CD14-positive monocyte (primary cell): ENCODE measurements at regions not wholly inside any gene's neighbourhood (a gene's known extent, or its start where the extent isn't known, plus 50 kb on each side); places are given as distances from the start of the nearest gene placed in this dataset.
A peak's percentile ranks its signal among the peaks of the same experiment; 100 is the strongest.

Experiments
- DNase-seq, 3 donors: peaks; one replicate each; pipeline ENCODE4 v3.0.0-alpha.2; 2011 to 2022
- H2AFZ ChIP-seq: 2 replicates; pipeline ENCODE4 v1.6.0; 2012; ENCODE audit warnings: mild to moderate bottlenecking, low read depth, low read length, inconsistent platforms; ENCODE audit not compliant: insufficient read depth, poor library complexity, severe bottlenecking
- H3K27ac ChIP-seq, 2 donors: 1 replicate in 1 of 2; 2 replicates in 1 of 2; pipeline ENCODE4 v1.5.1; 2012 to 2013; ENCODE audit warnings: low read length in 2 of 2, control low read depth in 1 of 2, inconsistent platforms in 1 of 2, low read depth in 1 of 2, mild to moderate bottlenecking in 1 of 2
- H3K27me3 ChIP-seq, 2 donors: one replicate each; pipeline versions ENCODE4 v1.6.0 to v1.6.1; 2011 to 2013; ENCODE audit warnings: low read length in 2 of 2; ENCODE audit not compliant: control insufficient read depth in 2 of 2, insufficient read depth in 2 of 2
- H3K36me3 ChIP-seq, 2 donors: replicated peaks in 1 of 2; 1 replicate in 1 of 2; 2 replicates in 1 of 2; pipeline versions ENCODE4 v1.5.1 to v1.6.1; 2012 to 2013; ENCODE audit warnings: low read length in 2 of 2, control low read depth in 1 of 2, inconsistent platforms in 1 of 2, mild to moderate bottlenecking in 1 of 2; ENCODE audit not compliant: insufficient read depth in 2 of 2, control insufficient read depth in 1 of 2
- H3K4me1 ChIP-seq, 2 donors: 1 replicate in 1 of 2; 2 replicates in 1 of 2; pipeline versions ENCODE4 v1.5.1 to v1.6.1; 2012 to 2013; ENCODE audit warnings: low read length in 2 of 2, control low read depth in 1 of 2, inconsistent platforms in 1 of 2, mild to moderate bottlenecking in 1 of 2, moderate library complexity in 1 of 2; ENCODE audit not compliant: insufficient read depth in 2 of 2, control insufficient read depth in 1 of 2
- H3K4me2 ChIP-seq: replicated peaks from 2 replicates; pipeline ENCODE3; 2012; ENCODE audit warnings: low read length, moderate library complexity, mild to moderate bottlenecking; ENCODE audit not compliant: poor library complexity, severe bottlenecking; ENCODE audit errors: extremely low read depth
- H3K4me3 ChIP-seq, 3 experiments: fragments of 200-600 bp in 1 of 3; sonication (generic) in 1 of 3; replicated peaks in 1 of 3; 1 replicate in 2 of 3; 2 replicates in 1 of 3; pipeline ENCODE4 v1.5.1; 2011 to 2013; ENCODE audit warnings: low read length in 3 of 3, mild to moderate bottlenecking in 3 of 3, control low read depth in 2 of 3, low read depth in 2 of 3, inconsistent platforms in 1 of 3, moderate library complexity in 1 of 3
- H3K79me2 ChIP-seq: 2 replicates; pipeline ENCODE4 v1.6.0; 2012; ENCODE audit warnings: mild to moderate bottlenecking, control low read depth, inconsistent platforms, low read length, moderate library complexity; ENCODE audit not compliant: insufficient read depth
- H3K9ac ChIP-seq: 2 replicates; pipeline ENCODE4 v1.6.0; 2017; ENCODE audit warnings: low read length, mild to moderate bottlenecking; ENCODE audit not compliant: insufficient read depth, poor library complexity, severe bottlenecking
- H3K9me3 ChIP-seq, 2 donors: replicated peaks in 1 of 2; 1 replicate in 1 of 2; 2 replicates in 1 of 2; pipeline versions ENCODE4 v1.5.1 to v1.6.1; 2012 to 2013; ENCODE audit warnings: low read length in 2 of 2, control low read depth in 1 of 2; ENCODE audit not compliant: control insufficient read depth in 1 of 2, insufficient read depth in 1 of 2
- H4K20me1 ChIP-seq: 2 replicates; pipeline ENCODE4 v1.6.0; 2012; ENCODE audit warnings: mild to moderate bottlenecking, low read length, control low read depth, moderate library complexity; ENCODE audit not compliant: insufficient read depth
- H3K27ac Mint-ChIP-seq, 7 donors: one replicate each; pipeline ENCODE4 v1.8.0; 2020; ENCODE audit warnings: mild to moderate bottlenecking in 7 of 7, mixed read lengths in 7 of 7, moderate library complexity in 6 of 7, inconsistent platforms in 2 of 7
- H3K27me3 Mint-ChIP-seq, 3 donors: one replicate each; pipeline ENCODE4 v1.8.0; 2021 to 2022; ENCODE audit warnings: low read depth in 3 of 3, mild to moderate bottlenecking in 3 of 3, mixed read lengths in 3 of 3, moderate library complexity in 3 of 3, inconsistent platforms in 1 of 3
- H3K36me3 Mint-ChIP-seq, 2 donors: one replicate each; pipeline ENCODE4 v1.8.0; 2020; ENCODE audit warnings: mixed read lengths in 2 of 2, inconsistent platforms in 1 of 2, mild to moderate bottlenecking in 1 of 2
- H3K4me1 Mint-ChIP-seq: one replicate; pipeline ENCODE4 v1.8.0; 2020; ENCODE audit warnings: mild to moderate bottlenecking, mixed read lengths
- H3K4me3 Mint-ChIP-seq, 2 donors: one replicate each; pipeline ENCODE4 v1.8.0; 2020; ENCODE audit warnings: mild to moderate bottlenecking in 2 of 2, mixed read lengths in 2 of 2, moderate library complexity in 1 of 2
- H3K9me3 Mint-ChIP-seq, 7 donors: one replicate each; pipeline ENCODE4 v1.8.0; 2020 to 2022; ENCODE audit warnings: mixed read lengths in 7 of 7, mild to moderate bottlenecking in 6 of 7, moderate library complexity in 6 of 7, inconsistent platforms in 2 of 7
- WGBS: methylation state at CpG from one replicate; pipeline ENCODE4 v1.1.5; 2013; ENCODE audit warnings: missing lambda C conversion rate; ENCODE audit not compliant: insufficient coverage; 5-methylcytosine and 5-hydroxymethylcytosine counted together
- intact Hi-C, 2 donors: fragments of 100-400 bp; cut with micrococcal nuclease; formaldehyde crosslinking; loops; one replicate each; pipeline versions ENCODE4 v1.15.0 to v1.15.1; 2023
- TF ChIP-seq, protein P1 (sequence below): fragments of 200-600 bp; IDR thresholded peaks from one replicate; pipeline ENCODE4 v1.8.0; 2022; ENCODE audit warnings: antibody characterized with exemption, mild to moderate bottlenecking

DNA sequence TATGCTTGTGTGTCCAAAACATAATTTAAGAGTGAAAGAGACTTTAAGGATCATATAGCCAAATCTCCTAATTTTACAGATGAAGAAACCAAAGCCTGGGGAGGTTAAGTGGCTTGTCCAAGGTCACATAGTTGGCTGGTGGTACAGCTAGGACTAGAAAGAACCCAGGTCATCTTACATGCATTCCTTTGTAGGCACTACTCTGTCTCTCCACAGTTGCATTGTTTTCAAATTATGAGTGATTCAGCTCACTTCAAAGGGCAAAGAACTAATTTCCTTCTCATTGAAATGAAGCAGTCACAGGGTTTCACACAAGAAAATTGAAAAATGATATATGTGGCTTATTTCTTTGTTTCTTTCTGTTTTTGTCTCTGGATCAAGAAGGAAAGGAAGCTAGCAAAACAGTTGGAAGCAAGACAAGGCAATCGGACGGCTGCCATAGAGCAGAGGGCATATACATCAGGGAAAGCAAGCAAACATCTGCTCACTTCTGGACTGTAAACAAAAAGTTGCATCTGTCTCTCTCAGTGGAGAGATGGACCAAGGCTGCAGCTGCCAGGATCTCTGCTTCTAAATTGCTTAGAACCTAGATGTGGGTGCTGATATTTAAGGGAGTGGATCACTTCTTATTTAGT lies 107.5 kb upstream of the AMOT start:
- H3K9ac ChIP-seq = no peak overlapping the region
- H3K4me2 ChIP-seq = no peak overlapping the region
- no peaks in the 10 kb centered on the region for H3K27me3 ChIP-seq
- Mint-ChIP-seq H3K4me1 (no peaks in the 10 kb centered on the region), H3K27me3 (peaks cover 0 to 2% (median 1%) of the 10 kb centered on the region in 3 donors), H3K4me3 (no peak overlapping the region), H3K27ac (peak overlapping the region in 1 of 7 donors; percentile 10), H3K9me3 (peaks cover 0 to 3% (median 0%) of the 10 kb centered on the region in 7 donors), H3K36me3 (no peaks in the 10 kb centered on the region)
- H3K36me3 ChIP-seq = no peaks in the 10 kb centered on the region
- H3K27ac ChIP-seq = no peak overlapping the region
- no peak overlapping the region for H3K4me3 ChIP-seq
- intact Hi-C loops = no loop called here
- no peaks in the 10 kb centered on the region for H3K79me2 ChIP-seq
- no CpG with 5 or more reads among the region's 2 CpGs for WGBS
- TF ChIP-seq, protein P1, sequence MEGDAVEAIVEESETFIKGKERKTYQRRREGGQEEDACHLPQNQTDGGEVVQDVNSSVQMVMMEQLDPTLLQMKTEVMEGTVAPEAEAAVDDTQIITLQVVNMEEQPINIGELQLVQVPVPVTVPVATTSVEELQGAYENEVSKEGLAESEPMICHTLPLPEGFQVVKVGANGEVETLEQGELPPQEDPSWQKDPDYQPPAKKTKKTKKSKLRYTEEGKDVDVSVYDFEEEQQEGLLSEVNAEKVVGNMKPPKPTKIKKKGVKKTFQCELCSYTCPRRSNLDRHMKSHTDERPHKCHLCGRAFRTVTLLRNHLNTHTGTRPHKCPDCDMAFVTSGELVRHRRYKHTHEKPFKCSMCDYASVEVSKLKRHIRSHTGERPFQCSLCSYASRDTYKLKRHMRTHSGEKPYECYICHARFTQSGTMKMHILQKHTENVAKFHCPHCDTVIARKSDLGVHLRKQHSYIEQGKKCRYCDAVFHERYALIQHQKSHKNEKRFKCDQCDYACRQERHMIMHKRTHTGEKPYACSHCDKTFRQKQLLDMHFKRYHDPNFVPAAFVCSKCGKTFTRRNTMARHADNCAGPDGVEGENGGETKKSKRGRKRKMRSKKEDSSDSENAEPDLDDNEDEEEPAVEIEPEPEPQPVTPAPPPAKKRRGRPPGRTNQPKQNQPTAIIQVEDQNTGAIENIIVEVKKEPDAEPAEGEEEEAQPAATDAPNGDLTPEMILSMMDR = no peak
- H2AFZ ChIP-seq = no peak overlapping the region
- DNase-seq = no peak
- no peaks in the 10 kb centered on the region for H3K4me1 ChIP-seq
- no peaks in the 10 kb centered on the region for H3K9me3 ChIP-seq
- H4K20me1 ChIP-seq = no peaks in the 10 kb centered on the region

DNA sequence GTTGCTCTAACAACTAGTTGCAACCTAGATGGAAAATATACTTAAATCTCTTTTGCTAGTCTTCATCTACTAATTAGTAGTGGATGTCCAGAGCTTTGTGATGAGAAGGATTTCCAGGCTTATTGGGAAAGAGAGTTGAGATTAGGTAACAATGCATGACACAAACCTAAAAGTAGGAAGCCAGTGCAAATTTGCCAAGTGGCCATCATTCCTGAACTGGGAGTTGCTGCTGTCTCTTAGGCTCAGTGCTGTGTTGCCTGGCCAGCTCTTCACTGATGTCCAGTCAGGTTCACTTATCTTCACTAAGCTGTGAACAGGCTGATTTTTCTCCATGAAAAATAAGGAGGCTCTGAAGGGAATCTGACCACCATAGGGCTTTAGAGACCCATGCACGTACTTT lies 105.6 kb upstream of the AMOT start:
- H3K4me1 Mint-ChIP-seq = no peaks in the 10 kb centered on the region

More for the DNA sequence above, 105.6 kb upstream of the AMOT start:
- Histone ChIP-seq H2AFZ (no peak overlapping the region), H3K4me2 (no peak overlapping the region), H3K4me3 (no peak overlapping the region), H3K9me3 (no peaks in the 10 kb centered on the region), H3K27ac (no peak overlapping the region), H3K4me1 (no peaks in the 10 kb centered on the region), H3K79me2 (no peaks in the 10 kb centered on the region), H3K27me3 (no peaks in the 10 kb centered on the region), H4K20me1 (no peaks in the 10 kb centered on the region), H3K9ac (no peak overlapping the region), H3K36me3 (no peaks in the 10 kb centered on the region)
- Mint-ChIP-seq H3K9me3 (peaks cover 0 to 3% (median 0%) of the 10 kb centered on the region in 7 donors), H3K27me3 (peaks cover 0 to 3% (median 1%) of the 10 kb centered on the region in 3 donors), H3K36me3 (no peaks in the 10 kb centered on the region), H3K4me3 (no peak overlapping the region), H3K27ac (no peak overlapping the region)
- intact Hi-C loops = no loop called here
- DNase-seq = no peak
- WGBS = no CpG with 5 or more reads among the region's 1 CpG
- TF ChIP-seq, protein P1 = no peak
